Transverse colon (tissue), 4 donors: ENCODE measurements at regions not wholly inside any gene's neighbourhood (a gene's known extent, or its start where the extent isn't known, plus 50 kb on each side); places are given as distances from the start of the nearest gene placed in this dataset.

Experiments
- DNase-seq: peaks from one replicate; pipeline ENCODE4 v3.0.0-alpha.2; 2019
- H3K27ac ChIP-seq, 4 donors: fragments of 200-600 bp; sonication (generic); 2 replicates each; pipeline ENCODE4 v1.5.1; 2016 to 2018; ENCODE audit warnings: inconsistent platforms in 4 of 4
- H3K27me3 ChIP-seq: fragments of 200-600 bp; sonication (generic); 2 replicates; pipeline ENCODE4 v1.5.1; 2017; ENCODE audit warnings: inconsistent platforms
- H3K36me3 ChIP-seq, 4 donors: fragments of 200-600 bp; sonication (generic); 2 replicates each; pipeline ENCODE4 v1.5.1; 2017 to 2019; ENCODE audit warnings: inconsistent platforms in 4 of 4
- H3K4me1 ChIP-seq, 4 donors: fragments of 200-600 bp; sonication (generic); 2 replicates each; pipeline ENCODE4 v1.5.1; 2017 to 2020; ENCODE audit warnings: inconsistent platforms in 4 of 4
- H3K4me3 ChIP-seq, 4 donors: fragments of 200-600 bp; sonication (generic); 1 replicate in 1 of 4; 2 replicates in 3 of 4; pipeline versions ENCODE4 v1.5.1 to v1.6.1; 2017 to 2019; ENCODE audit warnings: inconsistent platforms in 4 of 4
- H3K9me3 ChIP-seq, 2 donors: fragments of 200-600 bp; sonication (generic); 2 replicates each; pipeline ENCODE4 v1.5.1; 2017 to 2019; ENCODE audit warnings: inconsistent platforms in 2 of 2
- CTCF ChIP-seq, 5 experiments: fragments of 200-600 bp in 3 of 5; fragments of 450-650 bp in 2 of 5; sonication (generic) in 3 of 5; IDR thresholded peaks; 1 replicate in 2 of 5; 2 replicates in 3 of 5; pipeline ENCODE4 v1.5.1; 2016 to 2017; ENCODE audit warnings: antibody characterized with exemption in 5 of 5, inconsistent platforms in 3 of 5, mild to moderate bottlenecking in 2 of 5, moderate library complexity in 1 of 5
- EP300 ChIP-seq: sonication (generic); formaldehyde crosslinking; IDR thresholded peaks from one replicate; pipeline ENCODE4 v1.6.1; 2017; ENCODE audit warnings: antibody characterized with exemption, low read depth
- POLR2A ChIP-seq: fragments of 450-650 bp; IDR thresholded peaks from one replicate; pipeline ENCODE4 v1.6.1; 2016; ENCODE audit warnings: antibody characterized with exemption, mild to moderate bottlenecking, moderate library complexity
- POLR2AphosphoS5 ChIP-seq, 3 donors: sonication (generic); formaldehyde crosslinking; IDR thresholded peaks; one replicate each; pipeline ENCODE4 v1.6.1; 2016; ENCODE audit warnings: antibody characterized with exemption in 3 of 3
- WGBS, 2 donors: methylation state at CpG; one replicate each; pipeline ENCODE4 v1.1.5; 2018; ENCODE audit warnings: low coverage in 1 of 2; 5-methylcytosine and 5-hydroxymethylcytosine counted together
- in situ Hi-C, 4 donors: fragments of 200-750 bp; cut with MboI; loops; one replicate each; pipeline versions ENCODE4 v1.15.0 to v1.15.1; 2017; ENCODE audit warnings: low sequenced_read_pairs in 3 of 4, low pct_ligation_motif_present in 1 of 4, low pct_unique_long_range_greater_than_20kb in 1 of 4
- intact Hi-C: fragments of 100-400 bp; cut with DNase I; formaldehyde crosslinking; loops from one replicate; pipeline ENCODE4 v1.15.1; 2023; ENCODE audit warnings: low total_unique reads

GRCh38 chr3:181901626-181902025, 189.9 kb downstream of the SOX2 start:
- in situ Hi-C loops, result no loop called here

GRCh38 chr3:181906338-181906737, 194.6 kb downstream of the SOX2 start:
- Histone ChIP-seq H3K9me3 (no peaks in the 10 kb centered on the region), H3K27me3 (no peaks in the 10 kb centered on the region), H3K4me1 (no peaks in the 10 kb centered on the region), H3K4me3 (no peak overlapping the region), H3K27ac (no peak overlapping the region), H3K36me3 (no peaks in the 10 kb centered on the region)
- intact Hi-C loops (no loop called here), in situ Hi-C loops (no loop called here)
- no peak for DNase-seq
- TF ChIP-seq POLR2AphosphoS5 (IDR thresholded peaks at IDR 0.05) (no peak), POLR2A (no peak), CTCF (IDR thresholded peaks at IDR 0.05) (no peak), EP300 (no peak)
- WGBS, 2 donors, result 18 to 25% methylated on average over 3 of the region's 3 CpGs

More at GRCh38 chr3:181901626-181902025, 189.9 kb downstream of the SOX2 start:
- H3K4me3 ChIP-seq, result no peak overlapping the region
- TF ChIP-seq POLR2AphosphoS5 (IDR thresholded peaks at IDR 0.05) (no peak), EP300 (no peak), POLR2A (no peak), CTCF (IDR thresholded peaks at IDR 0.05) (no peak)
- 59% methylated on average over 3 of the region's 3 CpGs; no CpG with 5 or more reads in 1 of the 2 donors for WGBS, 2 donors
- no peaks in the 10 kb centered on the region for H3K27me3 ChIP-seq
- no peaks in the 10 kb centered on the region for H3K4me1 ChIP-seq
- H3K36me3 ChIP-seq, result no peaks in the 10 kb centered on the region
- intact Hi-C loops, result no loop called here
- DNase-seq, result no peak
- H3K27ac ChIP-seq, result no peak overlapping the region
- H3K9me3 ChIP-seq, result no peaks in the 10 kb centered on the region

GRCh38 chr3:181909241-181909640, 197.5 kb downstream of the SOX2 start:
- in situ Hi-C loops, result no loop called here
- Histone ChIP-seq H3K27me3 (no peaks in the 10 kb centered on the region), H3K27ac (no peak overlapping the region), H3K9me3 (no peaks in the 10 kb centered on the region), H3K36me3 (no peaks in the 10 kb centered on the region), H3K4me3 (no peak overlapping the region), H3K4me1 (no peaks in the 10 kb centered on the region)
- TF ChIP-seq CTCF (IDR thresholded peaks at IDR 0.05) (no peak), POLR2A (no peak), POLR2AphosphoS5 (IDR thresholded peaks at IDR 0.05) (no peak)
- intact Hi-C loops, result no loop called here
- DNase-seq, result no peak
- 86 to 94% methylated on average over 2 of the region's 2 CpGs for WGBS, 2 donors

- Histone ChIP-seq H3K27ac (no peak overlapping the region), H3K36me3 (no peaks in the 10 kb centered on the region), H3K9me3 (no peaks in the 10 kb centered on the region), H3K27me3 (no peaks in the 10 kb centered on the region), H3K4me1 (no peaks in the 10 kb centered on the region), H3K4me3 (no peak overlapping the region)
- intact Hi-C loops (no loop called here), in situ Hi-C loops (no loop called here)
- TF ChIP-seq EP300 (no peak), POLR2A (no peak), CTCF (IDR thresholded peaks at IDR 0.05) (no peak)
- WGBS, 2 donors, result 75 to 79% methylated on average over 1 to 4 of the region's 4 CpGs
- DNase-seq, result no peak
Observed at GRCh38 chr3:181912384-181912783, 200.7 kb downstream of the SOX2 start.
